HG02840 (cell line): ENCODE measurements at regions not wholly inside any gene's neighbourhood (a gene's known extent, or its start where the extent isn't known, plus 50 kb on each side); places are given as distances from the start of the nearest gene placed in this dataset.

Experiments
- ATAC-seq: cut with Tn5 transposase; IDR thresholded peaks from one replicate; pipeline ENCODE4 v1.9.1; 2021; ENCODE audit warnings: mild to moderate bottlenecking, moderate library complexity, moderate number of reproducible peaks; ENCODE audit not compliant: unreplicated experiment, low FRiP score

GRCh38 chrX:40459571-40460158, 121.1 kb upstream of the ATP6AP2 start:
- no peak for ATAC-seq

DNA sequence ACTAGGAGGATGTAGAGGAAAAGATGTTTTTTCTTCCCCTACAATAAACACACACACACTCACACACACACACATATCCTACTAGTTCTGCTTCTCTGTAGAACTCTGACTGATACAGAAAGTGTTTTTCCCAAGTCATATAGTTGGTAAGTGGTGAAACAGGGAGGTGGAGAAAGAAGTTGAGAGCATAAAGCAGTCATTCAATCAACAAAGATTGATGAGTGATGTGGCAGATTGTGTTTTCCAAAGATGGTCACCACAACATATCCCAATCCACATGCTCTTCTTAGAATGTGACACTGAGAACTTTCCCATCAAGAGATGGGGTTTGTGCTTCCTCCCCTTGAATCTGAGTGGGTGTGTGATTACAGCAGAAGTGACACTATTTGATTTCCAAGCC, 123.4 kb upstream of the ATP6AP2 start:
- ATAC-seq, result no peak

DNA sequence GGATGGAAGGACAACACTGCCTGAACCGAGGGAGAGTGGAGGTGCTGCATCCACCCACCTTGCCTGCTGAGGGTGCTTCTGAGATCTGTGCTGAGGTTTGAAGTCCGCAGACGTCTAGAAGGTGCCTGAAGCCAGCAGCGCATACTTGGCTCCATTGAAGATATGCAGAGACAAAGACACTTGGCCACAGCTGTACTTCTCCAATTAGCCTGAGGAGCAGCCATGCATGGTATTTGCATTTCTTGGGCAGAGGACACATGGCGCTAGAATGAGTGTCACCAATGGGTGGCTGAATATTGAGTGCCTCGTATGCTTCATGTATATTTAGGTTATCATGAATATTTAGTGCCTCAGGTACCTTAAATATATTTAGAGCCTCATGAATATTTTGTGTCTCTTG, 128.7 kb upstream of the ATP6AP2 start:
- no peak for ATAC-seq

GRCh38 chrX:40449956-40450706, 130.6 kb upstream of the ATP6AP2 start:
- ATAC-seq, result no peak

- ATAC-seq, result no peak
Measured at GRCh38 chrX:40449396-40449795, 131.4 kb upstream of the ATP6AP2 start.

GRCh38 chrX:40448793-40449192, 132.0 kb upstream of the ATP6AP2 start:
- ATAC-seq, result no peak

DNA sequence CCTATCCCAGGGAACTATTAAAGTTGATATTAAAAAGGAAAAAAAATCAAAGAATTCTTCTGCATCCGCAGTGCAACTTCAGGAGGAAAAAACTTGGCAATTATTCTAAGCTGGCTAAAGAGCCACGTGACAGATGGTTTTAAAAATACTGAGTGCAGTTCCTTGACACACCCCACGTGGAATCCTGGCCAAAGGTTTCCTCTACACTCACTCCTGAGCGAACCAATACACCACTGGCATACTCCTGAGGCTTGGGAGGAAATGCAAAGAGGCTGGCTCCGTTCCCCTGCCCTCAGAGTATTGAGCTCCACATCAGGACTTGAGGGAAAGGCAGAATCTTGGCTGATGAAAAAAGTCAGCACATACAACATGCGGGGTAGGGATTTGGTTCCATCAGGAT, 133.8 kb upstream of the ATP6AP2 start:
- no peak for ATAC-seq

GRCh38 chrX:40445691-40446090, 135.1 kb upstream of the ATP6AP2 start:
- no peak for ATAC-seq

GRCh38 chrX:40444798-40445496, 135.8 kb upstream of the ATP6AP2 start:
- no peak for ATAC-seq

DNA sequence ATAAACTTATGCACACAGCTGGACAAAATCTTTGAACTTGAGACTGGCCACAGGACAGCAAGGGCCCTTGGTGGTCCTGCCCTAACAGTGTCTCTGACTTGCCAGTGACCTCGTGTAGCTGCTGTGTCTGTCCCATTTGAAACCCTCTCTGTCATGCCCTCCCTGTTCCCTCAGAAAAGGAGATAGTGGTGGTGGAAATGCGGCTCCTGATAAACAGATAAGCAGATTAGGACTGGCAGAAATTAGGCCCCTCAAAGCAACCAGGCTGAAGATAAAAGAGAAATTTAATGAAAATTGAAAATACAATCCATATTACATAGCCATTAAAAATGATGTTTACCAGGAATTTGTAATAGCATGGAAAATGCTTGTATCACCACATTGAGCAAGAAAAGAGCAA, 136.6 kb upstream of the ATP6AP2 start:
- ATAC-seq, result no peak

- no peak for ATAC-seq
Measured at GRCh38 chrX:40440866-40441265, 139.9 kb upstream of the ATP6AP2 start.

DNA sequence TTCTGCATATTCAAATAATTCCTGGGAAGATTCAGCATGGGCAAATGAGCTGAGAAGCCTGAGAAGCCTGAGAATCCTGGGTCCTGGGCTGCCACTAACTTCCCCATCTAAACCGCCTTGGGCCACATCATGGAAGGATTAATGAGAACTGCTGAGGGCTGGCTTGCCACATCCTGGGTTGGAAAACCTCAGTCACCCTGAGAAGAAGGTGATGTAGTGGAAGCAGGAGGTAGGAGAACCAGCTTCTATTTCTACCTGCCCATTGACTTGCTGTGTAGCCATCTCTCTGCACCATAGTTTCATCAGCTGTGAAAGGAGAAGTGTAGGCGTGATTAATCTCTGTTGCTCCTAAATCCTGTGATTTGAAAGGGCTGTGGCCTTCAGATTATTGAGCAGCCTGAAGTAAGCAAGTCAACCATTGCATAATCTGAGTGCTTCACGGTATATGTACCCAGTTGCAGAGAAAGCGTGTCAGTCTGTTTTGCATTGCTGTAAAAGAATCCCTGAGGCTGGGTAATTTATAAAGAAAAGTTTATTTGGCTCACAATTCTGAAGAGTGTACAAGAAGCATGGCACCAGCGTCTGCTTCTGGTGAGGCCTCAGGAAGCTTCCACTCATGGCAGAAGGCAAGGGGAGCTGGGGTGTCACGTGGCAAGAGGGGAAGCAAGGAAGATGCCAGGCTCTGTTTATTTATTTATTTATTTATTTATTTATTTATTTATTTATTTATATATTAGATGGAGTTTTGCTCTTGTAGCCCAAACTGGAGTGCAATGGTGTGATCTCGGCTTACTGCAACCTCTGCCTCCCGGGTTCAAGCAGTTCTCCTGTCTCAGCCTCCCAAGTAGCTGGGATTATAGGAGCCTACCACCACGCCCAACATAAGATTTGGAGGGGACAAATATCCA, 140.9 kb upstream of the ATP6AP2 start:
- ATAC-seq, result no peak

GRCh38 chrX:40437348-40437747, 143.4 kb upstream of the ATP6AP2 start:
- ATAC-seq, result no peak

- ATAC-seq, result no peak
Measured at GRCh38 chrX:40434947-40435346, 145.8 kb upstream of the ATP6AP2 start.

DNA sequence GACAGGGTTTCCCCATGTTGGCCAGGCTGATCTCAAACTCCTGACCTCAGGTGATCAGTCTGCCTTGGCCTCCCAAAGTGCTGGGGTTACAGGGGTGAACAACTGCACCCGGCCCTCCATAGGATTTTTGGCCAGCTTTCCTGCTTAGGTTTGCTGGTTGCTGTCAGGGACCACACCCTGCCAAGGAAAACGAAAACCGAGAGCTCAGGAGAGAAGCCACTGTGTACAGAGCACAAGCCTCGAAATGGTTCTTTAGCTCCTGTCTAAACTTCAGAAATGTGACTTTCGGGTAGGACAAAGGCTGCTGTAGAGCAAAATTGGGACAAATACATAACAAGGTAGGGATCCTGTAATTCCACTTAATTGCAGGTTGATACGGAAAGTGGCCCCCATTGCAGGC, 146.3 kb upstream of the ATP6AP2 start:
- ATAC-seq, result no peak

- ATAC-seq, result no peak
Measured at GRCh38 chrX:40433160-40433559, 147.6 kb upstream of the ATP6AP2 start.

DNA sequence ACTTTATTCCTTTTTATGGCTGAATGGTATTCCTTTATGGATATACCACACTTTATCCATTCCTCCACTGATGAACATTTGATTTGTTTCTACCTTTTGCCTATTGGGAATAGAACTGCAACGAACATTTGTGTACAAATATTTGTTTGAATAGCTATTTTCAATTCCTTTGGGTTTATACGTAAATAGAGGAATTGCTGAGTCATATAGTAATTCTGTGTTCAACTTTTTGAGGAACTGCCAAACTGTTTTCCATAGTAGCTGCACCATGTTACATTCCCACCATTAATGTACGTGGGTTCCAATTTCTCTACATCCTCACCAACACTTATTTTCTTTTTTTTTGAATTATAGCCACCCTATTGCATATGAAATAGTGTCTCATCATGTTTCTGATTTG, 156.5 kb upstream of the ATP6AP2 start:
- no peak for ATAC-seq

DNA sequence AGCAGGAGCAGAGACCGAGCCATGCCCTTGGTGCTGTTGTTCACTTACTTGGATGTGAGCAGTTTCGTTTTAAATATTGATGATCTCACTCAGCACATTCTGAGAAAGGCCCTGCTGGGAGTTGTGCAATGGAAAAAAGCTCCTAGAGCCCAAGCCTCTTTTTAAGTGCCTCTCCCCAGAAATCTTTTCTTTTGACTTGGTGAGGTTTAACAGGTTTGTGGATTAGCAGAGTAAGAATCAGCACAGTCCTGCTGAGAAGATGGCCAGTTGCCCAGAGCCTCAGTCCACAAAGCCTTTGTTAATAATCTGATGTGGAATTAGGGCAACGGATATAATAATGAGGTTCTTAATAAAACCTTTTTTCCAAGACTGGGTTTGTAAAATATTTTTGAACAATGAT, 157.5 kb upstream of the ATP6AP2 start:
- ATAC-seq, result no peak

- ATAC-seq, result no peak
Measured at GRCh38 chrX:40422021-40422420, 158.7 kb upstream of the ATP6AP2 start.

DNA sequence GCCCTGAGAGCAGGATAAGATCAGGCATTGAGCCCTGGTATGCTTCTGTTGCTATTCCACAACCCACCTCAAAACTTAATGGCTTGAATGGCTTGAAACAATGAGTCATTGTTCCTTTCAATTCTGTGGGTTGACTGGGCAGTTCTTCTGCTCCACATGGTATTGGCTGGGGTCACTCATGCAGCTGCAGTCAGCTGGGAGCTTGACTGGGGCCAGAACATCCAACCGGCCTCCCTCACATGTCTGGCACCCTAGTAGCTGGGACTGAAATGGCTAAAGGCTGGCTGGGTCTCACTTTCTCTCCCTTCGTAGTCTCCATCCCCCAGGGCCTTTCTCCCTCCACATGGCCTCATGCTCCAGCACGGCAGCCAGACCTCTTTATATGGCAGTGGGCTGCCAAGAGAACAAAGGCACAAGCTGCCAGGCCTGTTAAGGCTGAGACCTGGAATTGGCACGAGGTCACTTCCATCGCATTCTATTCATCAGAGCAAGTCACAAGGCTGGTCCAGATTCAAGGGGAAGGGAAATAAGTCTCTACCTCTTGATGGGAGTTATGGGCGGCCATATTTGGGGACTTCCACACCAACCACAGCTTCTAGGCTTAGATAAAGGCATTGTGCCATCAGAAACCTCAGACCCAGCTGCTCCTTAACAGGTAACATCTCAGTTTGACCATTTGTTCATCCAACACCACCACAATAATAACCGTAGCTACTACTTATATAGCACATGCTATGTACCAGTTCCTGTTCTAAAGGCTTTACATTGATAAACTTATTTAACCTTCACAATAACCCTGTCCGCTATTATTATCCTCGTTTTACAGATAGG, 159.7 kb upstream of the ATP6AP2 start:
- no peak for ATAC-seq
